AML-193 (cell line): ENCODE measurements at regions not wholly inside any gene's neighbourhood (a gene's known extent, or its start where the extent isn't known, plus 50 kb on each side); places are given as distances from the start of the nearest gene placed in this dataset.
A peak's percentile ranks its signal among the peaks of the same experiment; 100 is the strongest.
"Not testable (repeated sequence)": the region's sequence is repeated elsewhere in the genome, so short reads cannot be mapped to it uniquely, and the experiment has no call there.

Experiments
- DNase-seq, 2 experiments: peaks; one replicate each; lab custom pipeline; 2025; lab: John Stamatoyannopoulos, UW

DNA sequence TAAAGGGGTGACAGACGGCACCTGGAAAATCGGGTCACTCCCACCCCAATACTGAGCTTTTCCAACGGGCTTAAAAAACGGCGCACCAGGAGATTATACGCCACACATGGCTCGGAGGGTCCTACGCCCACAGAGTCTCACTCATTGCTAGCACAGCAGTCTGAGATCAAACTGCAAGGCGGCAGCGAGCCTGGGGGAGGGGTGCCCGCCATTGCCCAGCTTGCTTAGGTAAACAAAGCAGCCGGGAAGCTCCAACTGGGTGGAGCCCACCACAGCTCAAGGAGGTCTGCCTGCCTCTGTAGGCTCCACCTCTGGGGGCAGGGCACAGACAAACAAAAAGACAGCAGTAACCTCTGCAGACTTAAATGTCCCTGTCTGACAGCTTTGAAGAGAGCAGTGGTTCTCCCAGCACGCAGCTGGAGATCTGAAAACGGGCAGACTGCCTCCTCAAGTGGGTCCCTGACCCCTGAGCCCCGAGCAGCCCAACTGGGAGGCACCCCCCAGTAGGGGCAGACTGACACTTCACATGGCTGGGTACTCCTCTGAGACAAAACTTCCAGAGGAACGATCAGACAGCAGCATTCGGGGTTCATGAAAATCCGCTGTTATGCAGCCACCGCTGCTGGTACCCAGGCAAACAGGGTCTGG, 162.8 kb upstream of the GJE1 start:
- DNase-seq: not testable (repeated sequence)

DNA sequence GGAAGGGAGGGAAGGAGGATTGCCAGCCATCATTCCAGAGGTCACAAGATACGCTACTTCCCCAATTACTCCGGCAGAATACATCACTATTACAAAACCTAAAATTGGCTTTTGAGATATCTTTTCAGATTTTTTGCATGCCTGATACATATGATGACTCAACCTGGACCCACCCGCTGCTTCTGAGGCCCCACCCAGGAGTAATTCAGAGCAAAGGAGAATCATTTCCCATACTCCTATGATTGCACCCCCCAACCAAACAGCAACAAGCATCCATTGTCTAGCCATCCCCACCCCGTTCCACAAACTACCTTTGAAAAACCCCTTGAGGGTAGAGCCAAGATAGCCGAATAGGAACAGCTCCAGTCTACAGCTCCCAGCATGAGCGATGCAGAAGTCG, 163.5 kb upstream of the GJE1 start:
- no peak for DNase-seq

DNA sequence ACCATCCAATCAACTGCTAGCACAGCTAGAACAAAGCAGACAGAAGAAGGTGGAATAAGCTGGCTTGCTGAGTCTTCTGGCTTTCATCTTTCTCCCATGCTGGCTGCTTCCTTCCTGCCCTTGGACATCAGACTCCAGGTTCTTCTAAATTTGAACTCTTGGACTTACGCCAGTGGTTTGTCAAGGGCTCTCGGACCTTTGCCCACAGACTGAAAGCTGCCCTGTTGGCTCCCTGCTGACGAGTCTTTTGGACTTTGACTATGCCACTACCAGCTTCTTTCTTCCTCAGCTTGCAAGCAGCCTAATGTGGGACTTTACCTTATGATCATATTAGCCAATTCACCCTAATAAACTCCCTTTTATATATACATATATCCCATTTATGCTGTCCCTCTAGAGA, 164.1 kb upstream of the GJE1 start:
- no peak for DNase-seq

GRCh38 chr6:141965016-141965545, 167.6 kb upstream of the GJE1 start:
- no peak for DNase-seq

GRCh38 chr6:141963543-141964295, 169.0 kb upstream of the GJE1 start:
- no peak for DNase-seq

DNA sequence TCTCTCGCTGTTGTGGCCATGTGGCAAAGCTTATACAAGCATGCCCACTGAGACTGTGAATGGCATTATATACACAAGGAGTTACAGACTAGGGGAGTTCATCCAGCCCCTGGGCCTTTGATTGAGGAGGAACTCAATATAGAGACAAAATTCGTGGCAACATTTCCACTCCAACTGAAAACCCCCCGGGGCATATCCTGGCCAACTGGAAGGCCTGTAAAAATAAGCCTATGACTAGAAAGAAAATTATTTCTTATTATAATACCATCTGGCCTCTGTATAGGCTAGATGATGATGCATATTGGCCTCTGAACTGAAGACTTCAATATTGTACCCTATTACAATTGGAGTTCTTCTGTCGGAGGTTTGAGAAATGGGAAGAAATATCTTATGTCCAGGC, 175.5 kb upstream of the GJE1 start:
- no peak for DNase-seq

DNA sequence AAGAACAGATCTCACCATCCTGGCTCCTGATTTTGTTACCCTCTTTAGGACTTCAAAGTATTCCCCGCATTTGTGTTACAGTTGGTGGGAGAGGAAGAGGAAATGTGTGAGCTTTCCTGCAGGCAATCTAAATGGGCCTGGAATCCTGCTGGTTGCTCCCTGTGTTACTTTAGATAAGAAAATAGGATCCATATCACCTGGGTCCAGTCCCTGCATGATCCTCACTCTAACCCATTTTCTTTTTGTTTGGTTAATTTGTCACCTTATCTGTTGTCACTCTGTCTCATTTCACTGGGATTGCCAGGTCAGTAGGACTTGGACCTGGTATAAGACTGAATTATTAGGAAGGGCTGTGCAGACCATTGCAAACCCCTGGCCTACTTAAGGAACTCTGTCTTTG, 175.9 kb upstream of the GJE1 start:
- no peak for DNase-seq

GRCh38 chr6:141956046-141956761, 176.5 kb upstream of the GJE1 start:
- DNase-seq: no peak

GRCh38 chr6:141953072-141953471, 179.7 kb upstream of the GJE1 start:
- DNase-seq: no peak

DNA sequence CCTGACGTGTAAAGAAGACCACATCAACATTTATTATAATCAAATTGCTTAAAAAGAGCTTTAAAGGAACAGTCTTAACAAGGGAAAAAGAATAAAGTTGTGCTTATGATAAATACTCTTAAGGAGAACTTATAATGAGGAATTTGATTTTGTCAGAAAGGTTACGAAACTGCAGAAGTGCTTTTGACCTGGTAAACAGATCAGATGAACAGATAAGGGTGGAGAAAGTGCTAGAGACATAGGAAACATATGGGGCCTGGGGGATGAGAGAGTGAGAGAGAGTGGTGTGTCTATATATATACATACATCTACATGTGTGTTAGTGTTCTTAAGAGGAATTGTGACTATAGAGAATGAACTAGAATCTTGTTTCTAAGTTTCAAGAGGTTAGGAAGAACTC, 186.2 kb upstream of the GJE1 start:
- DNase-seq: peak; percentile 5 to 6

GRCh38 chr6:141938664-141939063, 194.1 kb upstream of the GJE1 start:
- no peak for DNase-seq

- no peak for DNase-seq
Measured at GRCh38 chr6:141932685-141933084, 200.0 kb upstream of the GJE1 start.

DNA sequence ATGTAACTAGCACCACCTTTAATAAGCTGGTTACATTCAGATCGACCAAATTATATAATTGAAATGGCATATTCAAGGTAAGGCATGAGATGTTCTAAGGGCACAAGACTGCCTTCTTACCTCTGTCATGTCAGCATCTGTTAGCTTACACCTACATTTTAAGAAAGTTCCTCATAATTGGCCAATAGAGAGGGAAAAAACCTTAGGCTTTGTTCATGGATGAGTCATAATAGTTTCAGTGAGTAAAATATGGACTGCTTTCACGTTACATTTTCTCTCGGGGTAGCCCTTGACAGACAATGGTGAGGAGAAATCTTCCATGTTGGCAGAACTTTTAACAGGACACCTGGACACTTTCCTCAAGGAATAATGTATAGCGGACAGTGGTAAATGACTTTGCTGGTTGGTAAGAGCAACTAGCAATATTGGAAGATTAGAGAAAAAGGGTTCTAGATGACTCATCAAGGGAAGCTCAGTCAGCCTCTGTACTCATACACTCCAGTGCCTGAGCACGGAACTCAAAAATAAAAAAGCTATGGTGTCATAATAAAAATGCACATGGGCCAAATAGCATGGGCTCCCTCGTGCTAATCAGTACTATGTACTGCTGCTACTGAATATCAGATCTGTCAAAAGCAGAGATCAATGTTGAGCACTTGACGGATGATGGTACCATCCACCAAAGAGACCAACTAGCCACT, 206.4 kb upstream of the GJE1 start:
- DNase-seq: not testable (repeated sequence)

GRCh38 chr6:141925001-141925400, 207.7 kb upstream of the GJE1 start:
- DNase-seq: no peak

DNA sequence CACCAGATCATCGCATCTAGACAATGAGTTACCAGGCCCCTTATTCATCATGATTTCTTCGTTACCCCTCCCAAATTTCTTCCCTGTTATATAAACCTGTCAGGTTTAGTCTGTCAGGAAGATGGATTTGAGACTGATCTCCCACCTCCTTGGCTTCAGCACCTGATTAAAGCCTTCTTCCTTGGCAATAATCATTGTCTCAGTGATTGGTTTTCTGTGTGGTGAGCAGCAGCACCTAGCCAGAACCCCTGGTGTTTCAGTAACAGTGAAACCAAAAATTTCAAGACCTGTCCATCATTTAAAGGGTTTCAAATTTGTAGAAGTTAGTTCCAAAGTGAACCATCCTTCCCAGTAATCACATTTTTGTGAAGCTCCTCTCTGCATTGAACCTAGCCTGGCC, 209.8 kb upstream of the GJE1 start:
- DNase-seq: no peak

GRCh38 chr6:141916682-141917505, 215.8 kb upstream of the GJE1 start:
- not testable (repeated sequence) for DNase-seq

- DNase-seq: no peak
Measured at GRCh38 chr6:141914646-141915045, 218.1 kb upstream of the GJE1 start.

DNA sequence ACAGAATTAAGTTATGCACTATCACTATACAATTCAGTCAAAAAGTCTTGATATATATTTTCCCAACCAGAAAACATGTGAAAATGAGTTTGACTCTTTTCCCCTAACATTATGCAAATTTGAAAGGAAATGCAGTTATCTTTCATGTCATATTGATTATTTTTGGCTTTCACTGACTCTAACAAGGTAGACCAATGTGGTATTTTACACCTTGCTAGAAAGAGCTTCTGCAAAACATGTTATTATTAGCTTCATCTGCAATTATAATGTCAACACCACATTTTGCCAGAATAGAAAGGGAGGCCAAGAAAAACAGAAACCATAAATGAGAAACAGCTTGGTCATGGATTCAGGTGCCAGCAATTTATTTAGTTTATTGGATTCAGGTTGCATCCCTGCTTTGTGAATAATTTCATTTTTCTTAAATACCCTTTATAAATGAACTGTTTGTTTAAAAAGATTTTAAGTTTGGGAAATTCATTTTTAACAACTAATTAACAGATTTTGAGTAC, 226.1 kb upstream of the GJE1 start:
- no peak for DNase-seq

- no peak for DNase-seq
Measured at GRCh38 chr6:141890661-141891060, 242.1 kb upstream of the GJE1 start.

- DNase-seq: no peak
Measured at GRCh38 chr6:141884850-141885249, 247.9 kb upstream of the GJE1 start.

GRCh38 chr6:141878686-141879085, 254.0 kb upstream of the GJE1 start:
- DNase-seq: no peak
